HG03135 (cell line): ENCODE measurements at regions not wholly inside any gene's neighbourhood (a gene's known extent, or its start where the extent isn't known, plus 50 kb on each side); places are given as distances from the start of the nearest gene placed in this dataset.

Experiments used
- ATAC-seq: cut with Tn5 transposase; IDR thresholded peaks from one replicate; pipeline ENCODE4 v1.9.1; 2021; ENCODE audit warnings: mild to moderate bottlenecking, moderate library complexity; ENCODE audit not compliant: unreplicated experiment

DNA sequence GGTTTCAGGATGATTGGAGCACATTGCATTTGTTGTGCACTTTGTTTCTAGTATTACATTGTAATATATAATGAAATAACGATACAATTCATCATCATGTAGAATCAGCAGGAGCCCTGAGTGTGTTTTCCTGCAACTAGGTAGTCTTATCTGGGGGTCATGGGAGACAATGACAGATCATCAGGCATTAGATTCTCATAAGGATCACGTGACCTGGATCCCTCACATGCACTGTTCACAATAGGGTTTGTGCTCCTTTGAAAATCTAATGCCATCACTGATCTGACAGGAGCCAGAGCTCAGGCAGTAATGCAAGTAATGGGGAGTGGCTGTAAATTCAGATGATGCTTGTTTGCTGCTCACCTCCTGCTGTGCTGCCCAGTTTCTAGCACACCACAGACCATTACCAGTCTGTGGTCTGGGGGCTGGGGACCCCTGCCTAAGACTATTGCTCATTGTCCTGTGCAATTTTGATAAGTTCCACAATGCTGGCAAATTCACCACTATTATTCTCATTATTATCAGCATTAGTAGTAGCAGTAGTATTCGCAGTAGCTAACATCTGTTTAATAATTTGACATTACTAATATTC lies 428.7 kb upstream of the TNP1 start:
- ATAC-seq = no peak

DNA sequence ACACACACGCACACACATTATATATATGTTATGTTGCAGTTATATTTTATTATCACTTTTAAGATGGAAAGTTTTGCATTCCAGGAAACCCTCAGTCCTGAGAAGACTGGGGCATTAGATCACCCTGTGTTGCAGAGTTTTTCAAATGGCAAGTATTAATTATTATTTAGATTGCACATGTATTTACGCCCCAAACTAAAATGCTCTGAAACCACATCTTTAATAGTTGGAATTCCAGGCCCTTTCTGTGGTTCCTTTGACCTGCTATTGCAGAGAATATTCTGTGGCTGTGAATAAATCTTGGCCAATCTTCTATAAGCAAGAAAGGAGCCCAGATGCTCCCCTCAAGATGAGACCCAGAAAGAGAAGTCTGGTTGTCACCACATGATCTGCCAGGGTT lies 427.0 kb upstream of the TNP1 start:
- ATAC-seq = no peak

DNA sequence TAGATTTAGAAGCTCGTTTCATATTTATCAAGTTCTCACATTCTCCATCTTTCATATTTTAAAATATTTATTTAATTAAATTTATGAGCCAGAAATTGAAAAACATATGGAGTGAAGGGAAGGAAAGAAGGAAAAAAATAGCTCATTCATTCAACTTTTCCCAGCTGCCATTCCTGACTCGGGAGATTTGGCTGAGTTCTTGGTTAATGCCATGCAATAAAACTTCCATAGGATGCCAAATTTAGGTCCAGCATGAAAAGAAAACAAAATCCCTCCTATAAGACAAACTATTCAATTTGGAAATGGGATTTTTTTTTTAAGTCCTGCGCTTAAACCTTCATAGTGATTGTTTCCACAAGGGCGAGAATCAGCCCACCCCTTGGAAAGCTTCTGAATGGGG lies 426.1 kb upstream of the TNP1 start:
- no peak for ATAC-seq

DNA sequence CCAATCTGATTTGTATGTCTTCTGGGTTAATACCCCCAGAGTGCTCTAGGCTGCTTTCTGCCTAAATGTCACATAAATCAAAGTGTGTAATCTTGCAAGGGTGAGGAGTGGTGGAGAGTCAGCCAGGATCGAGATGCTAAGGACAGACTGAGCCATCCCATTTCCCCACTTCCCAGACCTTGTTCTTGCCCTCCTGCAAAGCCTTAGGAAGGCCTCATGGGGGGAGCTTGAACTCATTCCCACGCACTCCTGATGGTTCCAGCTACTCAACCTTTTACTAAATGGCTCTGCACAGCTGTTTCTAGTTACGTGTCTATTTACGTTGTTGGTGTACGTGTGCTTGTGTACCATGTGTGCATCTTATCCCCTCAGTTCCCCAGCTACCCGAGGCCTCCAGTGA lies 423.6 kb upstream of the TNP1 start:
- ATAC-seq = no peak

DNA sequence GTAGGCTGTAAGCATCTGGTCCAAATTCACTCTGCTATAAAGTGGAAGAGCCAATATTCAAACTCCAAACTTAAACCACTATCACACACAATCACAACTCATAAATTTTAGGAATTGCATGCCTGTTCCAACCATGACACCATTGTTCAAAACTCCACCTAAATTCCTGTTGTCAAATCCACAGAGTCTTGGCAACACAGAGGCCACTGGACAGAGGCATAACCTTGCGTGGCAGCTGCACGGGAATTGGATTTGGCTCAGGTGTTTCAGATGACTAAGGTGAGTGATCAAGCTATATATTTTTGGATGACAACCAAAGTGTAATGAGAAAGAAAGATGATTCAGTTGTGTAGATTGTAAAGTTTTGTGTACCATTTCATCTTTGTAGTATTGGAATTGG lies 422.7 kb upstream of the TNP1 start:
- no peak for ATAC-seq

DNA sequence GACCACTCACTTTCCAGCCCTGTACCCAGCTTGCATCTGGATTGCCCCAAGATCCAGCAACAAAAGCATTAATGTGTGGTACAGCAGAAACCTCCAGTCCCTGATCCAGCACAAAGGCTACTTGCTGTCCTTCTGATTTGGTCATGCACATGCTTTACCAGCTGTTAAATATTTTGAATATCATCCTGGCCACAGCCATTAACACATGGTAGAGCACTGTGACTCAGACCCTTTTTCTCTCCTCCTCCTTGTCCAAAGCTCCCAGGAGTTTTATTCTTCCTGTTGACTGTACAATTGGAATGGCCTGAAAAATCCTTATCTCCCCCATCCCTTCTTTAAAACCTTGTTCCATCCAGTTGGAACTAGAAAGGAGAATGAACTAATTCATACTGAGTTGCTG lies 419.7 kb upstream of the TNP1 start:
- ATAC-seq = no peak

DNA sequence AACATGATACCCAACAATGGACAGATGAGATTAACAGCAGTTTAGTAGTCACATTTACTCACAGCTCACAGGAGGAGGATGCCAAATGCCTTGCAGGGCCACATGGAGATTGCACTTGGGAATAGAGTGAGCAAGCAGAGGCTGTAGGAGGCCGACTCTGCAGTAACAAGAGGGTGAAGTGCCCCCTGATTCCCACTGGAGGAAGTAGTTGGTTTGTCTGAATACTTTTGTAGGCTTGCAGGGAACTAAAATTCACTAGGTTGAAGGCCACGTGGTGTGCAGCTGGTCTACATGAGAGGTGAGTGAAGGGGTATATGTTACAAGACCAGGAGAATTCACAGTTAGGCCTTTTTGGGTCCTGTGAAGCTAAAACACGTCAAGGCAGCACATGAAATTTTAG lies 419.3 kb upstream of the TNP1 start:
- ATAC-seq = no peak

DNA sequence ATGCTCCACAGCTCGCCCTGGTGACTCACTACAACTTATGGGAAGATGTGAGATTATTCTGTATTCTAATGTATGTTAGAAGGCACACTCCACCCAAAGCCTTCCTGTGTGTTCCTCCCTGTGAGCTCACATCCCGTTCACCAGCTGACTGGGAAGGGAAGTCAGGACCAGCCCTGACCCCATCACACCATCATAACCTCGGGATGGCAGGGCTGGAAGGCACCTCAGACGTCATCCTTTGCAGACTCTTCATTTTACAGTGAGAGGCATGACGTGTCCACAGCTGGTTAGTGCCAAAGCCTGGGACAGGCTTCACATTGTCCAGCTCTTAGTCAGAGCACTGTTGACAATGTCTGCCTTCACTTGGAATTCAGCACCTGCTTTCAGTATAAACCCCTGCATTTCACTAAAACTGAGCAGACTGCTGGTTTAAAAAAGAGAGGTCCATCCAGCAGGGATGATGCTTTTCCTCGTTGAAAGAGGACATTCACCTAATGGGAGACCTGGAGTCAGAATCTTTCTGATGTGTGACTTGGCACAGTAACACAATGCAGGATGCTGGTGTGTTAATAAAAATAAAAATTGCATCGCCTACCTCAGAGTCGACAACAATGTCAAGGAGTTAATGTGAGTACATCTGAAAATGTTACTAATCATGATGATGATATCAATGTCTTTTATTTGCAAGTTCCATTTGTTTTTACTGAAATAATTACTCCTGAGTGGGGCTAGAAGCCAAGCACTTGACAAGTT lies 418.0 kb upstream of the TNP1 start:
- no peak for ATAC-seq

DNA sequence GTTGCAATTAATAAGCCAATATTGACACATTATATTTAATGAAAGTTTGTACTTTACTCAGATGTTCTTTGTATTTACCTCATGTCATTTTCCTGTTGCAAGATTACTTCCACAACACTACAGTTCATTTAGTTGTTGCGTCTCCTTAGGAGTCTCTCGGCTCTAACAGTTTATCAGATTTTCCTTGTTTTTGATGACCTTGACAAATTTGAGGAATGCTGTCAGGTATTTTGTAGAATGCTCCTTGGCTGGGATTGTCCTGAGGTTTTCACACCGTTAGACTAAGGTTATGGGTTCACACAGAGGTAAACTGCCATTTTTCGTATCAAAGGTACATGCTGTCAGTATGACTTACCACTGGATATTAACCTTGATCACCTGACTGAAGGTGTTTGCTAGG lies 416.6 kb upstream of the TNP1 start:
- ATAC-seq = no peak

DNA sequence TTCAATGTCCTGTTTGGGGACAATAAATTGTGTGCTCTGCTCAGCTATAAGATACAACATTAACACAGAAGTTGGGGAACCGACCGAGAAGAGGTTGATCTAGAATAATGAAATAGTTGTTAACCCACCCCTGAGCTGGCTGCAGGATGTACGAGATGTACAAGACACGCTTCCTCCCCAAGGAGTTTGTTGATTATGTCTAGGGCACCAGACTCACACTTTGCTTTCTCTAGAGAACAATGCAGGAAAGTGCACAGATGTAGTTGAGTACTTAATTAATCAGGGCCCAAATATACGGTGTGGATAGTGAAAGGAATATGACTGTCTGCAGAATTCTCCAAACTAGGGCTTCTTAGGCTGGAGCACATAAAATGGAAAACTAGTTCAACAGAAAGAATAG lies 415.2 kb upstream of the TNP1 start:
- no peak for ATAC-seq

DNA sequence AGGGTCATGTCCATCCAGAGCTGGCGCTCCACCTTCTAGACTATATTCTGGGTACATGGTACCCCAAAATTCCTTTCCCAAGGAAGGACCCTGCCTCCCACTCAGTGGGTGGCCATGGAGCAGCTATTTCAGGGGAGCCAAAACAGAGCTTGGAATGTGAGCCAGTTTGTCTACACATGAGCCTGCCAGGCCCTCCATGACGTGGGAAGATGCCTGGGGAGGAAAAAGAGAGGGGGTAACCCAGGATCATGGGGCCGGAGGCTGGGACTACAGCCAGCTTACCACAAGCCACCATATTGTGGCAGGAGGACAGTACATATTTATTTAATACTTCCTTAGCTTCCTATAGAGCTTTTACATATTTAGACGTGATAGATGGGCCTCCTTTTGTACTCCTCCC lies 414.7 kb upstream of the TNP1 start:
- ATAC-seq = no peak

DNA sequence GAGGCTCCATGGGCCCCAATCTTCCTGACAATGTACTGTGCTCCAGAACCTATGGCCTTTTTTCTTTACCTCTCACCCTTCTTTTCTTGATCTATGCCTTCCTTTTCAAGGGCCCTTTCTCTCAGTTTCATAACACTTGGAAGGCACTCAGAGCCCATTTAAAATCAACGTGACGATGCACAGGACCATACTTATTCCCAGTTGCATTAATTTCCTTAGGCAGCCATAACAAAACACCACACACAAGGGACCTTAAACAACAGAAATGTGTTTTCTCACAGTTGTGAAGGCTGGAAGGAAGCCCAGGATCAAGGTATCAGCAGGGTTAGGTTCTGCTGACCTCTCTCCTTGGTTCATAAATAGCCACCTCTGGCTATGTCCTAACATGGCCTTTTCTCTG lies 414.0 kb upstream of the TNP1 start:
- no peak for ATAC-seq

DNA sequence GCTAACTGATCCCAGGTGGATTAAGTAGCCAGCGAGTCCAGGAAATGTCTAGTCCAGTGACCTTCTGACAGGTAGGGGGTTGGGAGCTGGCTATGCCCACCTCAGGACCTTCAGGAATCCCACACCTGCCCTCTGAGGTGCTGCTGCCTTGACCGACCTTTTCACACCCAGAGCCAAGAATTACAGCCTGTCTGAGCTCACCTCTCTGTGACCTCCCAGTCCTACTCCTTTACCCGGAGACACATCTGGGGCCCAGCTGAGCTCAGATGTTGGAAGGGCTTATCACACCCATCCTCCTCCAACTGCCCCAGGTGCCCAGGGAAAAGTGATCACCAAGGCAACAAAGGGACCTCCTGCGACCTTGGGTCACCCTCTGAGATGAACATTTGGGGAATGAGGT lies 413.3 kb upstream of the TNP1 start:
- no peak for ATAC-seq

DNA sequence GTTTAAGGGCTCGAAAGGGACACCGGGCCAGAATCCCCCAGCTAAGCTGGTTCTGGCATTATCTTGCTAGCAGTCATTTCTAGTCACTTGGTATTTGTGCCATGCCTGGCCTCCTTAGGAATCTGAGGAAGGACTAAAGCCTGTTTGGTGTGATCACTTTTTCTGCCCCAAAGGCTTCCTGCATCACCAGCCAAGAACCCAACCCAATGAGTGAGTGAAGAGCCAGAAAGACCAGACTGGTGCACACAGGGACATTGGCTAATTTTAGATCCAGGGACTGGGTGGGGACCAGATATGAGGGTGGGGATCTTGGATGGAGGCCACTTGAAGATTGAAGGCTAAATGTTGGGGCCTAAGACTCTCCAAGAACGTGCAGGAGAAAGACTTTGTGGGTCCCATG lies 411.9 kb upstream of the TNP1 start:
- ATAC-seq = no peak

DNA sequence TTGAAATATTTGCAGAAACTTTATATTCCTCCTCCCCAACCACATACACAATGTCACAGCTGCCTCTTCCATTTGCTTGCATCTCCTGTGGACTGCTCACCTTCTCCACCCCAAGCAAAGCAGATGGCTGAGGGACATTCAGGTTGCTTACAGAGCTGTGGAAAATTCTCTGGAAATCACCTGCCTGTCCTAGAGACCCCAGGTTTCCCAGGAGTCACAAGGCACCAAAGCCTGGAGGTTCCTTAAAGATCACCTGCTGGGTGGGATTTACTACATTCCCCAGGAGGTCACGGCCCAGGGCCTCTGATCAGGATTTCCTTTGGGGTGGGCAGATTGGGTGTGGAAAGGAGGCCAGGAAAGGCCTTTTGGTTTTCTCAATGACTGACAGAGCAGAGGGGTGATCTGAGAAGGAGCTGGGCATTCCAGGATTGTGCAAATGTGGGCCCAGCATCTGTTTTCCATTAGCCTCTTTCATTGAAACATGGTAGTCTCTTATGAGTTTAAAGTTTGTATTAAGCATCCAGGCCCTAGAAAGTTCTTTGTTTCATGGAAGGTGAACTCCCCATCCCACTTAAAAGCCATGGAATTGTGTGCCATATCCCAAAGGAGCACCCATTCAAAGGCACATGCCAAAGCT lies 410.7 kb upstream of the TNP1 start:
- no peak for ATAC-seq

DNA sequence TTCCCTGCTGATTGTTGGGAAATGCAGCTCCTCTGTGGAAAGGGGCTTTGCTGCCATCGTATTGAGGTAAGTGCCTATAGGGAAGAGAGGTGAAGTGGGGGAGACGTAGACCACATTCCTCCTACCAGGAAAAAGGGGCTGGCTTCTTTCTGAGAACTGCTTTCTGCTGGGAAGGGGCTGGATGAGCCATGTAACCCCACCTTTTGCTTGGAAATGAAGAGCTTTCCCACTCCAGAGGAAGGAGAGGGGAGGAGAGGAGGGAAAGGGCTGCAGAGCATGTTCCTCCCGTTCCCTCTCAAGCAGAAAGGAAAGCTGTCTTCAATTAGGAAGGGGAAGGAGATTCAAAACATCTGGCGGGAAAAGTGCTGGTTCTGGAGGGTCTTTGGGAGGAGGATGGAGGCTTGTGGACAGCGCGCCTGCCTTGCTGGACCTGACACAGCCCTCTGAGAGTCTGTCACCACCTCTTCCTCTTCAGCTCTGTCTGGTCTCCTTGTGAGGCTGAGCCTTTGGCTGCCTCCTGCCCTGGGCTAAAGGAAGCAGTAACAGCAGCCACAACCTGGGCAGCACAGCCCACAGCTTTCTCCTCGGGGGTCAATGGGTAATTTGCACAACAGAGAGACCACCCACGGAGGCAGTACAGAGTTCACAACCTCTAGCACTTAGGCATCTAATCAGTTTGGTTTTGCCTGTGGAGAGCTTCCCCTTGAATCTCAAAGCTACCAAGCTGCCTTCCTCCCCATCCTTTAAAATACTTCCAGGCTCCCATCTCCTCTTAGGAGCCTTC lies 410.0 kb upstream of the TNP1 start:
- no peak for ATAC-seq

DNA sequence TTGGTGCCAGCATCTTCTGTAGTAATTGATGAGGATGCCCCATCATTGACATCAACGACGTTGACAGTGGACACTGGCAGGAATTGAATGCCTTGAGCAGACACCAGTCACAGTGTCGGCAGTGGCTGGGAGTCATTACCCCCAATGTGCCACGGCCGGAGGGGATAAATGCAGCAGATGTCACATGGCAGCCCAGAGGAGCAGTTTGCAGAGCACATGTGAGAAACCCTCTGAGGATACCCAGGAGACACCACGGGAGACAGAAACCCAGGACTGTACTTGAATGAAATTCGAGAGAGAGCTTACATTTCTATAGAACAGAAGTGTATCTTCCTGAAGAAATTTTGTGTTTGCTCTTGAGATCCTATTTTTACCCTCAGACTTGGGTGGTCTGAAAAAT lies 409.1 kb upstream of the TNP1 start:
- ATAC-seq = no peak

DNA sequence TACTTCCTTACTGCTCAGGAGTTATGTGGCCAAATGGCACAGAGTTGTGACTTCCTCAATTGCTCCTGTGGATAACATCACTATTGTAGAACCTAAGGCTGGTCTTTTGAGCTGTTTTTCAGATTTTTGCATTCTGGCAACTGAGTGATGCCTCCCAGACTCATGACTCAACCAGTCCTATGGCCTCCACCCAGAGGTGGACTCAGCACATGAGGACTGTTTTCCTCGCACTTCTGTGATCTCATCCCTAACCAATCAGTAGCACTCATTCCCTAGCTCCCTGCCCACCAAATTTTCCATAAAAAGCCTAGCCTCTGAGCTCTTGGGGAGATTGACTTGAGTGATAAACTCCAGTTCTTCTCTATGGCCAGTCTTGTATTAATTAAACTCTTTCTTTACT lies 407.9 kb upstream of the TNP1 start:
- ATAC-seq = no peak

DNA sequence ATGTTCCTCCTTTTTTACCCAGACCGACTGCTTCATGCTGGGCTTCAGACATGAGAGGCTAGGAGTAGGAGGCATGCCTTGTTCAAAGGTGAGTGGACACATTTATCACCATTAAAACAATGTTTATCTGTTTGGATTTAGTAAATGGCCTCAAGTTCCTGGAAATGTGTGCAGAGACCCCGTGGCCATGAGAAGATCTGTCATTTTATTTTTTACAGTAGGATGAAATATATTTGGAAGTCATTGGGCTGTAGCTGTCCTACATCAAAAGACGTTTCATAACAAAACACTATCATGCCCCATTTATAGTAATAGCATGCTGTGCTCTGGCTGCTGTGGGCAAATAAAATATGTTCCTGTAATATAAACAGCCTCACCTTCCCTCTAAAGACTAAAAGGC lies 403.9 kb upstream of the TNP1 start:
- ATAC-seq = no peak

DNA sequence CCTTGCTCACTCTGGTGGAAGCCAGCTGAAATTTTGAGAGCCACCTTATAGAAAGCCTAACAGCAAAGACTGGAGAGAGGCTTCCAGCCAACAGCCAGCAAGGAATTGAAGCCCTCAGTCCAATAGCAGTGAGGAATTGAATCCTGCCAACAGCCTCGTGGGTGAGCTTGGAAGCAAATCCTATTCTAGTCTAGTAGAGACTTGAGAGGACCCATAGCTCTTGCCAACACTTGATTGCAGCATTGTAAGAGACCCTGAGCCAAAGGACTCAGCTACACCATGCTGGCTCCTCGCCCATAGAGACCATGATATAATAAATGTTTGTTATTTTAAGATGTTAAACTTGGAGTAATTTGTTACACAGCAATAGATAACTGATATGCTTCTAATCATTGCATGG lies 403.0 kb upstream of the TNP1 start:
- ATAC-seq = no peak

DNA sequence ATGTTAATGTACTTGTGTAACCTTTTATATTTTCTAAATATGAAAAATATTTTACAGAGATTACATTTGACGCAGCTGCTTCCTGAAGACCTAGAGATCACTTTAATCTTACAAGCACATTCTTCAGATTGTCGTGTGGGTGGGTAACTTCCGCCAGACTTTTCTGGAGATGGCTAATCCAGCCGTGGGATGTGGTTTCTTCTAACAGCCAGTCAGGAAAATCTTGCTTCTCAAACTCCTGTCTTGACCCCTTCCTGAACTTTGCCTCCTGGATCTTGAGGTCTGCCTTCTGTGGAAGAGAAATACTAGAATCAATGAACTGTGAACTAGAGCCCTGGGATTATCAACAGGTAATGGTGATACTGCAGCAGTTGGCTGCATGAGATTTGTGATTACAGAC lies 401.6 kb upstream of the TNP1 start:
- no peak for ATAC-seq
